Testis (tissue), 2 donors: ENCODE measurements at regions not wholly inside any gene's neighbourhood (a gene's known extent, or its start where the extent isn't known, plus 50 kb on each side); places are given as distances from the start of the nearest gene placed in this dataset.
"Not testable (repeated sequence)": the region's sequence is repeated elsewhere in the genome, so short reads cannot be mapped to it uniquely, and the experiment has no call there.

Source experiments
- POLR2A ChIP-seq: fragments of 450-650 bp; IDR thresholded peaks from one replicate; pipeline ENCODE4 v1.6.1; 2017; ENCODE audit warnings: antibody characterized with exemption, mild to moderate bottlenecking, moderate library complexity
- TF ChIP-seq, protein P1 (sequence below), 3 experiments: fragments of 450-650 bp in 2 of 3; fragments of 200-600 bp in 1 of 3; sonication (generic) in 1 of 3; IDR thresholded peaks; one replicate each; pipeline ENCODE4 v1.5.1; 2016 to 2019; ENCODE audit warnings: antibody characterized with exemption in 3 of 3, mild to moderate bottlenecking in 2 of 3, moderate library complexity in 1 of 3

- TF ChIP-seq, protein P1, sequence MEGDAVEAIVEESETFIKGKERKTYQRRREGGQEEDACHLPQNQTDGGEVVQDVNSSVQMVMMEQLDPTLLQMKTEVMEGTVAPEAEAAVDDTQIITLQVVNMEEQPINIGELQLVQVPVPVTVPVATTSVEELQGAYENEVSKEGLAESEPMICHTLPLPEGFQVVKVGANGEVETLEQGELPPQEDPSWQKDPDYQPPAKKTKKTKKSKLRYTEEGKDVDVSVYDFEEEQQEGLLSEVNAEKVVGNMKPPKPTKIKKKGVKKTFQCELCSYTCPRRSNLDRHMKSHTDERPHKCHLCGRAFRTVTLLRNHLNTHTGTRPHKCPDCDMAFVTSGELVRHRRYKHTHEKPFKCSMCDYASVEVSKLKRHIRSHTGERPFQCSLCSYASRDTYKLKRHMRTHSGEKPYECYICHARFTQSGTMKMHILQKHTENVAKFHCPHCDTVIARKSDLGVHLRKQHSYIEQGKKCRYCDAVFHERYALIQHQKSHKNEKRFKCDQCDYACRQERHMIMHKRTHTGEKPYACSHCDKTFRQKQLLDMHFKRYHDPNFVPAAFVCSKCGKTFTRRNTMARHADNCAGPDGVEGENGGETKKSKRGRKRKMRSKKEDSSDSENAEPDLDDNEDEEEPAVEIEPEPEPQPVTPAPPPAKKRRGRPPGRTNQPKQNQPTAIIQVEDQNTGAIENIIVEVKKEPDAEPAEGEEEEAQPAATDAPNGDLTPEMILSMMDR (IDR thresholded peaks at IDR 0.05), result not testable (repeated sequence)
- TF ChIP-seq POLR2A, result not testable (repeated sequence)
Measured at GRCh38 chr13:18577103-18577502, 604.5 kb downstream of the TUBA3C start.
